ENCODE measurements at regions not wholly inside any gene's neighbourhood (a gene's known extent, or its start where the extent isn't known, plus 50 kb on each side); places are given as distances from the start of the nearest gene placed in this dataset.

DNA sequence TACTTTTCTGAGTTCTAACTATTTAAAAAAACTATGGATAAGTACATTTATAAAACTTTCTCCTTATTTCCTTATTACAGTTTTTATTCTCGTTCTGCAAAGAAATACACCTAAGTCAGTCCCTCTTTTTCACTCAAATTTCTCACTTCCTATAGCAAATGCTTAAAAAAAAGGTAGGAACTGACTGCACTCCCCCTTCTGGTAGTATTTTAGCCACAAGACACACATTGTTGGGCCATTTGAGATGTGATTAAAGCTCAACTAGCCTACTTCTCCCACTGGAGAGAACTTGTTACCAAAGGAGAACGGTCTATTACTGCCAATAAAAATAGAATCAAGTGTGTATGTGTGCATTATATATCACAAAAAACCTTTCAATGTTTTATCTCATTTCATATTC, 521.9 kb upstream of the PRMT6 start:
- TF ChIP-seq CTCF (IDR thresholded peaks at IDR 0.05; ENCODE audit: low read length) (no peak), EZH2 (optimal IDR thresholded peaks at IDR 0.05; ENCODE audit: low read depth, low read length) (no peak), EZH2phosphoT487 (IDR thresholded peaks at IDR 0.05; ENCODE audit: low read length) (no peak)

All from MM.1S (cell line).